ENCODE measurements at regions not wholly inside any gene's neighbourhood (a gene's known extent, or its start where the extent isn't known, plus 50 kb on each side); places are given as distances from the start of the nearest gene placed in this dataset.

DNA sequence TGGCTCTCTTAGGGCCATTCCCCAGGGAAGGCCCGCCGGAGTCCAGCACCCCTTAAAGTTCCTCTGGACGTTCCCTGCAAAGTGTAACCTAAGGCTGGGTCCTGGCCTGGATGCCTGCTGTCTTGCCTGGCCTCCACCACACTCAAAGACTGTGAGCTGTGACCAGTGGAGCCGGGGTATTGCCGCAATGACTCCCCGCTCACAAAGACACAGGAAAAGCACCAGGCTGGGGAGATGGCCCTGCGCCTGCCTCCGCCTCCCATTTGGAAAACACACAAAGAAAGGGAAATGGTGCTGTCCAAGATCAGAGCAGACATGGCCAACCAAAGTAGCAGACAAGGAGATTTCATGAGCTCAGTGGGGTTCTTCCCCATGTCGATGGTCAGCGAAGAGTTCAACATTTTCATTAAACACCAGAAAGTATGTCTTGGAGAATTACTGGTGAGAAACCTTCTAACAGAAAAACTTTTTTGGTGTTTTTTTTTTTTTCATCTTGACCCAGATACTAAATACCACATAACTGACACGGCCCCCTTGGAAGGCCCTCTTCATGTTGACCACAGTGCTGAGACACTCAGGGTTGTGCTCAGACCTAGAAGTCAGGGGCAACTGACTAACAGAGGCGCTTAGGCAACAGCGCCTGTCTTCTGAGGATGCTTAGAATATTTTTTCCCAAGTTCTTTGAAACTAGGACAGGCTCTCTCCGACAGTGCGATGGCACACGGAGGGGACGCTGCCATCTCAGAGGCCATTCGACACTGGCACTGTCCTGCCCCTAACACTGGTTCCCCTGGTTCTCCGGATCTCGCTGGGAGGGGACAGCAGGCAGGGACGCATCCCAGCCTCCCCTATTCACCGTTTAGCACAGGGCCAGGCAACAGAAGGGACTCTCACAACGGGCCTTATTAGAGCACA lies 226.4 kb upstream of the ID2 start:
- no peak for TF ChIP-seq POLR2A (IDR thresholded peaks at IDR 0.05)
- TF ChIP-seq, protein P1, sequence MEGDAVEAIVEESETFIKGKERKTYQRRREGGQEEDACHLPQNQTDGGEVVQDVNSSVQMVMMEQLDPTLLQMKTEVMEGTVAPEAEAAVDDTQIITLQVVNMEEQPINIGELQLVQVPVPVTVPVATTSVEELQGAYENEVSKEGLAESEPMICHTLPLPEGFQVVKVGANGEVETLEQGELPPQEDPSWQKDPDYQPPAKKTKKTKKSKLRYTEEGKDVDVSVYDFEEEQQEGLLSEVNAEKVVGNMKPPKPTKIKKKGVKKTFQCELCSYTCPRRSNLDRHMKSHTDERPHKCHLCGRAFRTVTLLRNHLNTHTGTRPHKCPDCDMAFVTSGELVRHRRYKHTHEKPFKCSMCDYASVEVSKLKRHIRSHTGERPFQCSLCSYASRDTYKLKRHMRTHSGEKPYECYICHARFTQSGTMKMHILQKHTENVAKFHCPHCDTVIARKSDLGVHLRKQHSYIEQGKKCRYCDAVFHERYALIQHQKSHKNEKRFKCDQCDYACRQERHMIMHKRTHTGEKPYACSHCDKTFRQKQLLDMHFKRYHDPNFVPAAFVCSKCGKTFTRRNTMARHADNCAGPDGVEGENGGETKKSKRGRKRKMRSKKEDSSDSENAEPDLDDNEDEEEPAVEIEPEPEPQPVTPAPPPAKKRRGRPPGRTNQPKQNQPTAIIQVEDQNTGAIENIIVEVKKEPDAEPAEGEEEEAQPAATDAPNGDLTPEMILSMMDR (IDR thresholded peaks at IDR 0.05), result no peak
